H1 (cell line): ENCODE measurements at regions not wholly inside any gene's neighbourhood (a gene's known extent, or its start where the extent isn't known, plus 50 kb on each side); places are given as distances from the start of the nearest gene placed in this dataset.

Experiments used
- ATF3 ChIP-seq: IDR thresholded peaks from 2 replicates; pipeline ENCODE4 v1.6.1; 2011; ENCODE audit warnings: low read depth, mild to moderate bottlenecking, low read length; ENCODE audit not compliant: insufficient read depth
- CEBPB ChIP-seq: IDR thresholded peaks from 2 replicates; pipeline ENCODE4 v1.6.1; 2012; ENCODE audit warnings: low read depth, low read length
- CREB1 ChIP-seq: IDR thresholded peaks from 2 replicates; pipeline ENCODE4 v1.6.1; 2012; ENCODE audit warnings: inconsistent platforms
- CTCF ChIP-seq, 3 experiments: IDR thresholded peaks; 1 replicate in 2 of 3; 2 replicates in 1 of 3; pipeline versions ENCODE4 v1.5.1 to v1.6.1; 2011; ENCODE audit warnings: low read length in 3 of 3, mild to moderate bottlenecking in 3 of 3, inconsistent platforms in 2 of 3, low read depth in 1 of 3, moderate library complexity in 1 of 3; ENCODE audit not compliant: insufficient read depth in 1 of 3; ENCODE audit errors: control extremely low read depth in 1 of 3
- GABPA ChIP-seq: IDR thresholded peaks from 2 replicates; pipeline ENCODE4 v1.6.1; 2011; ENCODE audit warnings: mild to moderate bottlenecking, low read length, moderate library complexity, borderline replicate concordance; ENCODE audit not compliant: insufficient read depth
- JUND ChIP-seq: IDR thresholded peaks from 2 replicates; pipeline ENCODE4 v1.6.1; 2011; ENCODE audit warnings: mild to moderate bottlenecking, improper control_type of control experiment, low read length
- KDM1A ChIP-seq: fragments of 200-600, 300-600 bp; sonication (generic); IDR thresholded peaks from 2 replicates; pipeline ENCODE4 v1.7.1; 2016; ENCODE audit warnings: mild to moderate bottlenecking, low read length, borderline replicate concordance
- MAFK ChIP-seq: IDR thresholded peaks from 2 replicates; pipeline ENCODE4 v1.6.1; 2012; ENCODE audit warnings: low read depth, mild to moderate bottlenecking, improper control_type of control experiment, low read length
- RFX5 ChIP-seq: IDR thresholded peaks from 2 replicates; pipeline ENCODE4 v1.6.1; 2011; ENCODE audit warnings: low read depth, low read length, improper control_type of control experiment, borderline replicate concordance
- SP2 ChIP-seq: IDR thresholded peaks from 2 replicates; pipeline ENCODE4 v1.6.1; 2012; ENCODE audit warnings: mild to moderate bottlenecking, low read length, inconsistent platforms

GRCh38 chr5:159559337-159559736 is 229.1 kb upstream of the IL12B start:
- TF ChIP-seq CTCF (IDR thresholded peaks at IDR 0.05; ENCODE audit: control extremely low read depth in 1 of 3, insufficient read depth in 1 of 3, low read depth in 1 of 3, low read length in 3 of 3) (no peak), ATF3 (no peak), KDM1A (no peak), CREB1 (no peak), GABPA (no peak), RFX5 (no peak), SP2 (no peak), MAFK (no peak), JUND (no peak), CEBPB (no peak)
